BLaER1 treated with 17β-estradiol and CSF1 and Interleukin-3, amounts not matched to agents 10 nM and 100 nM (cell line): ENCODE measurements at regions not wholly inside any gene's neighbourhood (a gene's known extent, or its start where the extent isn't known, plus 50 kb on each side); places are given as distances from the start of the nearest gene placed in this dataset.

Source experiments
- H3K27ac ChIP-seq, 11 experiments: shearing (Covaris generic); formaldehyde crosslinking; 2 replicates each; pipeline ENCODE4 v1.8.1; 2022
- H3K27me3 ChIP-seq, 11 experiments: shearing (Covaris generic); formaldehyde crosslinking; 2 replicates each; pipeline ENCODE4 v1.8.1; 2022
- H3K36me3 ChIP-seq, 11 experiments: shearing (Covaris generic); formaldehyde crosslinking; 2 replicates each; pipeline ENCODE4 v1.8.1; 2022
- H3K4me1 ChIP-seq, 10 experiments: shearing (Covaris generic); formaldehyde crosslinking; 2 replicates each; pipeline ENCODE4 v1.8.1; 2022
- H3K4me2 ChIP-seq, 11 experiments: shearing (Covaris generic); formaldehyde crosslinking; 2 replicates each; pipeline ENCODE4 v1.8.1; 2022
- H3K4me3 ChIP-seq, 10 experiments: shearing (Covaris generic); formaldehyde crosslinking; 2 replicates each; pipeline ENCODE4 v1.8.1; 2022
- H3K9ac ChIP-seq, 11 experiments: shearing (Covaris generic); formaldehyde crosslinking; 2 replicates each; pipeline ENCODE4 v1.8.1; 2022
- H3K9me3 ChIP-seq, 11 experiments: shearing (Covaris generic); formaldehyde crosslinking; replicated peaks in 1 of 11; 2 replicates each; pipeline ENCODE4 v1.8.1; 2022
- H4K20me1 ChIP-seq, 11 experiments: shearing (Covaris generic); formaldehyde crosslinking; 2 replicates each; pipeline ENCODE4 v1.8.1; 2022
- Cebpa-rat ChIP-seq, 11 experiments: shearing (Covaris generic); IDR thresholded peaks; 2 replicates each; pipeline ENCODE4 v1.8.1; 2022

- Histone ChIP-seq H3K9ac (no peak overlapping the region), H4K20me1 (no peaks in the 10 kb centered on the region), H3K4me1 (peaks cover 8 to 22% (median 15%) of the 10 kb centered on the region in 10 experiments; a peak in 18 of 20 replicates), H3K4me2 (peak overlapping the region in 6 of 11 experiments; percentile 13 to 63 (median 46); a peak in 10 of 22 replicates), H3K27me3 (no peaks in the 10 kb centered on the region), H3K36me3 (no peaks in the 10 kb centered on the region), H3K9me3 (no peaks in the 10 kb centered on the region), H3K4me3 (no peak overlapping the region), H3K27ac (no peak overlapping the region)
- no peak for TF ChIP-seq Cebpa-rat (IDR thresholded peaks at IDR 0.05)
Observed at GRCh38 chr6:15039136-15039535, 206.7 kb upstream of the JARID2 start.

GRCh38 chr6:15042938-15043337 is 202.9 kb upstream of the JARID2 start:
- H3K9ac ChIP-seq, result no peak overlapping the region
- no peak overlapping the region for H3K4me2 ChIP-seq
- H3K4me1 ChIP-seq, result peaks cover 0 to 14% (median 9%) of the 10 kb centered on the region in 10 experiments; a peak in 15 of 20 replicates
- H3K27me3 ChIP-seq, result no peaks in the 10 kb centered on the region
- H3K9me3 ChIP-seq, result no peaks in the 10 kb centered on the region
- no peak for TF ChIP-seq Cebpa-rat (IDR thresholded peaks at IDR 0.05)
- no peaks in the 10 kb centered on the region for H4K20me1 ChIP-seq
- no peak overlapping the region for H3K27ac ChIP-seq
- H3K4me3 ChIP-seq, result no peak overlapping the region
- H3K36me3 ChIP-seq, result no peaks in the 10 kb centered on the region

- no peak for TF ChIP-seq Cebpa-rat (IDR thresholded peaks at IDR 0.05)
- no peak overlapping the region for H3K4me2 ChIP-seq
Observed at GRCh38 chr6:15044146-15044882, 201.6 kb upstream of the JARID2 start.

GRCh38 chr6:15044948-15045347 is 200.9 kb upstream of the JARID2 start:
- Histone ChIP-seq H3K27ac (no peak overlapping the region), H3K27me3 (no peaks in the 10 kb centered on the region)

More at GRCh38 chr6:15044146-15044882, 201.6 kb upstream of the JARID2 start:
- Histone ChIP-seq H3K27ac (no peak overlapping the region), H3K9me3 (no peaks in the 10 kb centered on the region), H3K9ac (no peak overlapping the region), H3K27me3 (no peaks in the 10 kb centered on the region), H3K36me3 (no peaks in the 10 kb centered on the region), H4K20me1 (no peaks in the 10 kb centered on the region), H3K4me3 (no peak overlapping the region), H3K4me1 (peaks cover 9 to 18% (median 13%) of the 10 kb centered on the region in 10 experiments; a peak in 19 of 20 replicates)

GRCh38 chr6:15046751-15047150 is 199.1 kb upstream of the JARID2 start:
- Histone ChIP-seq H3K4me2 (no peak overlapping the region), H3K27ac (0 out of 22 replicates have a peak overlapping the region, but pooled peaks of 1 of the 11 experiments have one; percentile 5), H3K4me1 (peaks cover 8 to 17% (median 14%) of the 10 kb centered on the region in 10 experiments; a peak in 16 of 20 replicates), H3K27me3 (no peaks in the 10 kb centered on the region), H4K20me1 (no peaks in the 10 kb centered on the region), H3K4me3 (no peak overlapping the region), H3K9ac (no peak overlapping the region), H3K36me3 (no peaks in the 10 kb centered on the region), H3K9me3 (no peaks in the 10 kb centered on the region)
- no peak for TF ChIP-seq Cebpa-rat (IDR thresholded peaks at IDR 0.05)

More at GRCh38 chr6:15044948-15045347, 200.9 kb upstream of the JARID2 start:
- TF ChIP-seq Cebpa-rat (IDR thresholded peaks at IDR 0.05), result no peak
- Histone ChIP-seq H3K4me1 (peaks cover 8 to 17% (median 14%) of the 10 kb centered on the region in 10 experiments; a peak in 16 of 20 replicates), H3K36me3 (no peaks in the 10 kb centered on the region), H3K4me2 (no peak overlapping the region), H3K9me3 (no peaks in the 10 kb centered on the region), H3K4me3 (no peak overlapping the region), H3K9ac (no peak overlapping the region), H4K20me1 (no peaks in the 10 kb centered on the region)

- Histone ChIP-seq H3K27ac (peak overlapping the region in 8 of 11 experiments; percentile 17 to 81 (median 62); a peak in 14 of 22 replicates), H3K4me1 (peaks cover 8 to 17% (median 14%) of the 10 kb centered on the region in 10 experiments; a peak in 16 of 20 replicates), H3K27me3 (no peaks in the 10 kb centered on the region), H3K9me3 (no peaks in the 10 kb centered on the region), H4K20me1 (no peaks in the 10 kb centered on the region), H3K36me3 (no peaks in the 10 kb centered on the region), H3K4me2 (peak overlapping the region; percentile 15 to 75 (median 44); a peak in 19 of 22 replicates), H3K9ac (peak overlapping the region in 5 of 11 experiments; percentile 8 to 51 (median 36); a peak in 6 of 22 replicates), H3K4me3 (no peak overlapping the region)
- TF ChIP-seq Cebpa-rat (IDR thresholded peaks at IDR 0.05), result peak in 1 of 11 experiments; percentile 40; a peak in 1 of 22 replicates
Observed at GRCh38 chr6:15048367-15048766, 197.5 kb upstream of the JARID2 start.

GRCh38 chr6:15058200-15059061 is 187.4 kb upstream of the JARID2 start:
- Histone ChIP-seq H3K9ac (no peak overlapping the region), H3K4me3 (no peak overlapping the region), H3K27me3 (no peaks in the 10 kb centered on the region), H3K4me2 (no peak overlapping the region), H3K9me3 (peaks cover 0 to 9% (median 5%) of the 10 kb centered on the region in 11 experiments; a peak in 9 of 22 replicates), H3K27ac (no peak overlapping the region), H4K20me1 (no peaks in the 10 kb centered on the region), H3K36me3 (no peaks in the 10 kb centered on the region), H3K4me1 (peaks cover 0 to 31% (median 18%) of the 10 kb centered on the region in 10 experiments; a peak in 14 of 20 replicates)
- TF ChIP-seq Cebpa-rat (IDR thresholded peaks at IDR 0.05), result no peak

GRCh38 chr6:15061180-15061641 is 184.7 kb upstream of the JARID2 start:
- TF ChIP-seq Cebpa-rat (IDR thresholded peaks at IDR 0.05), result no peak
- H4K20me1 ChIP-seq, result no peaks in the 10 kb centered on the region
- peaks cover 0 to 12% (median 8%) of the 10 kb centered on the region in 11 experiments; a peak in 12 of 22 replicates for H3K9me3 ChIP-seq
- H3K9ac ChIP-seq, result no peak overlapping the region
- no peaks in the 10 kb centered on the region for H3K36me3 ChIP-seq
- no peak overlapping the region for H3K4me3 ChIP-seq
- H3K27me3 ChIP-seq, result no peaks in the 10 kb centered on the region
- H3K27ac ChIP-seq, result peak overlapping the region in 3 of 11 experiments; percentile 25 to 64 (median 29); a peak in 4 of 22 replicates
- peak overlapping the region in 7 of 11 experiments; percentile 7 to 87 (median 61); a peak in 12 of 22 replicates for H3K4me2 ChIP-seq
- H3K4me1 ChIP-seq, result peaks cover 4 to 58% (median 29%) of the 10 kb centered on the region in 10 experiments; a peak in 17 of 20 replicates
